T-helper 2 cell treated with Interferon-gamma antibody and Interleukin-4, amounts not matched to agents 5 μg/mL and 100 μg/mL, for 36 hours (primary cell): ENCODE measurements at regions not wholly inside any gene's neighbourhood (a gene's known extent, or its start where the extent isn't known, plus 50 kb on each side); places are given as distances from the start of the nearest gene placed in this dataset.

Experiments used
- DNase-seq: peaks from one replicate; pipeline ENCODE4 v3.0.0; 2021; ENCODE audit warnings: low spot score
- H3K27ac Mint-ChIP-seq: one replicate; pipeline ENCODE4 v1.8.0; 2021; ENCODE audit warnings: mild to moderate bottlenecking, mixed read lengths
- H3K27me3 Mint-ChIP-seq: one replicate; pipeline ENCODE4 v1.8.0; 2021; ENCODE audit warnings: low read depth, mixed read lengths
- H3K36me3 Mint-ChIP-seq: one replicate; pipeline ENCODE4 v1.8.0; 2021; ENCODE audit warnings: low read depth, mixed read lengths
- H3K4me1 Mint-ChIP-seq: one replicate; pipeline ENCODE4 v1.8.0; 2021; ENCODE audit warnings: low read depth, mixed read lengths
- H3K4me3 Mint-ChIP-seq: one replicate; pipeline ENCODE4 v1.8.0; 2022; ENCODE audit warnings: mild to moderate bottlenecking, moderate library complexity, mixed read lengths
- H3K9me3 Mint-ChIP-seq: one replicate; pipeline ENCODE4 v1.8.0; 2021; ENCODE audit warnings: mixed read lengths

DNA sequence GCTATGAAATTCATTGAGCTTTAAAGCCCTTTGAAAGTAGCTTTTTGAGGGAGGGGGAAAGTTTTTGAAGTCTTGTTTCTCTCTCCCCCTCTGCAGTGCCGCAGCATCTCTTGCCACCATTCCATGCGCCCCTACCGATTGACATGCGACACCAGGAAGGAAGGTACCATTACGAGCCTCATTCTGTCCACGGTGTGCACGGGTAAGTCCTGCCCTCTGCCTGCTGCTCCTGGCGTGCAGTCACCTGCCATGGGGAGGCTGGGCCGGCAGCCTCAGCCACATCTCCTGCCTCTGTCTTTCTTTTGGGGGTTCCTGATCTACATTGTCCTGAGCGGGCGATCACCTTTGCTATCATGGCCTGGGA, 191.6 kb downstream of the GLI2 start:
- H3K4me3 Mint-ChIP-seq = no peak overlapping the region
- no peaks in the 10 kb centered on the region for H3K4me1 Mint-ChIP-seq
- no peaks in the 10 kb centered on the region for H3K36me3 Mint-ChIP-seq
- H3K27me3 Mint-ChIP-seq = no peaks in the 10 kb centered on the region
- DNase-seq = no peak
- no peaks in the 10 kb centered on the region for H3K9me3 Mint-ChIP-seq
- H3K27ac Mint-ChIP-seq = no peak overlapping the region

GRCh38 chr2:120929829-120930228, 194.2 kb downstream of the GLI2 start:
- no peak overlapping the region for H3K4me3 Mint-ChIP-seq
- no peak for DNase-seq

DNA sequence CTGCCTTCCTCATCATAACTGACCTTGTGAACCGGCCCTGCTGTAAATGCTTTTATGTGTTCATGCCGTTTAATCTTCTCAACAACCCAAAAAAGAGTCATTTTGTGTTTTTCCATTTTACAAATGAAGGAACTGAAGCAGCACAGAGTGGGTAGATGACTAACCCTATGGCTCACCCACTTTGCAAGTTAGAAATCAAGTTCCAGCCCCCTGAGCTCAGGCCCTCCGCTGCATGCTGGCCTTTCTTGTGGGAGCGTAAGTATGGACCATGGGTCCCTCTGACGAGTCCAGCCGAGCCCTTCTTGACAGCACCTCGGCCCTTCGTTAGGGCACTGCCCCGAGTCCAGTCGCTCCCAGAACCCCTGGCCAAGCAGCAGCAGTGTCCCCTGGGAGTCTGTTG, 194.6 kb downstream of the GLI2 start:
- Mint-ChIP-seq H3K4me1 (no peaks in the 10 kb centered on the region), H3K27me3 (no peaks in the 10 kb centered on the region), H3K27ac (no peak overlapping the region), H3K4me3 (no peak overlapping the region), H3K9me3 (no peaks in the 10 kb centered on the region), H3K36me3 (no peaks in the 10 kb centered on the region)
- no peak for DNase-seq

More at GRCh38 chr2:120929829-120930228, 194.2 kb downstream of the GLI2 start:
- Mint-ChIP-seq H3K9me3 (no peaks in the 10 kb centered on the region), H3K4me1 (no peaks in the 10 kb centered on the region), H3K36me3 (no peaks in the 10 kb centered on the region), H3K27ac (no peak overlapping the region), H3K27me3 (no peaks in the 10 kb centered on the region)

- Mint-ChIP-seq H3K4me3 (no peak overlapping the region), H3K4me1 (no peaks in the 10 kb centered on the region), H3K36me3 (no peaks in the 10 kb centered on the region), H3K27me3 (no peaks in the 10 kb centered on the region), H3K27ac (no peak overlapping the region), H3K9me3 (no peaks in the 10 kb centered on the region)
- DNase-seq = no peak
These were observed 195.2 kb downstream of the GLI2 start for GRCh38 chr2:120930864-120931263.

DNA sequence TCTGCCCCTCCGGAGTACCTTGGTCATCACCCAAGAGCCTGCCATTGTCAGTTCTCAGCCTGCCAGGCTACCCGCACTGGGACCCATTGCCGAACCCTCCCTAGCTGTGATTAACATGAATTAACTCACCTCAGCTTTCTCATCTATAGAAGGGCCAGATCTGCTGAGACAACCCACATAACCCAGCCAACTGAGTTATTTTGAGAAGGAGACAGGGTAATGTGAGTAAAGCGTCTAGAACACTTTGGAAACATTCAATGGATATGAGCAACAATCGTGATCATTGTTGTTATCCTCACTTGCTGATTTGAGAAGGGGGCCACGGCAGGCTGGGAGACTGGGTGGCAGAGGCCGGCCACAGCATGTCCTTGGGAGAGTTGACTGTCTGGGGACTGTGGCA, 196.8 kb downstream of the GLI2 start:
- Mint-ChIP-seq H3K36me3 (no peaks in the 10 kb centered on the region), H3K27ac (no peak overlapping the region), H3K4me1 (no peaks in the 10 kb centered on the region), H3K4me3 (no peak overlapping the region), H3K9me3 (no peaks in the 10 kb centered on the region), H3K27me3 (no peaks in the 10 kb centered on the region)
- no peak for DNase-seq

GRCh38 chr2:120932881-120933280, 197.2 kb downstream of the GLI2 start:
- Mint-ChIP-seq H3K4me3 (no peak overlapping the region), H3K36me3 (no peaks in the 10 kb centered on the region)

GRCh38 chr2:120933693-120934573, 198.3 kb downstream of the GLI2 start:
- Mint-ChIP-seq H3K4me3 (no peak overlapping the region), H3K27me3 (no peaks in the 10 kb centered on the region), H3K27ac (no peak overlapping the region), H3K4me1 (no peaks in the 10 kb centered on the region), H3K36me3 (no peaks in the 10 kb centered on the region), H3K9me3 (no peaks in the 10 kb centered on the region)
- no peak for DNase-seq

More at GRCh38 chr2:120932881-120933280, 197.2 kb downstream of the GLI2 start:
- no peak for DNase-seq
- Mint-ChIP-seq H3K27ac (no peak overlapping the region), H3K27me3 (no peaks in the 10 kb centered on the region), H3K4me1 (no peaks in the 10 kb centered on the region), H3K9me3 (no peaks in the 10 kb centered on the region)

- H3K27ac Mint-ChIP-seq = no peak overlapping the region
- no peak overlapping the region for H3K4me3 Mint-ChIP-seq
- no peak for DNase-seq
These were observed 199.1 kb downstream of the GLI2 start for GRCh38 chr2:120934574-120935338.

DNA sequence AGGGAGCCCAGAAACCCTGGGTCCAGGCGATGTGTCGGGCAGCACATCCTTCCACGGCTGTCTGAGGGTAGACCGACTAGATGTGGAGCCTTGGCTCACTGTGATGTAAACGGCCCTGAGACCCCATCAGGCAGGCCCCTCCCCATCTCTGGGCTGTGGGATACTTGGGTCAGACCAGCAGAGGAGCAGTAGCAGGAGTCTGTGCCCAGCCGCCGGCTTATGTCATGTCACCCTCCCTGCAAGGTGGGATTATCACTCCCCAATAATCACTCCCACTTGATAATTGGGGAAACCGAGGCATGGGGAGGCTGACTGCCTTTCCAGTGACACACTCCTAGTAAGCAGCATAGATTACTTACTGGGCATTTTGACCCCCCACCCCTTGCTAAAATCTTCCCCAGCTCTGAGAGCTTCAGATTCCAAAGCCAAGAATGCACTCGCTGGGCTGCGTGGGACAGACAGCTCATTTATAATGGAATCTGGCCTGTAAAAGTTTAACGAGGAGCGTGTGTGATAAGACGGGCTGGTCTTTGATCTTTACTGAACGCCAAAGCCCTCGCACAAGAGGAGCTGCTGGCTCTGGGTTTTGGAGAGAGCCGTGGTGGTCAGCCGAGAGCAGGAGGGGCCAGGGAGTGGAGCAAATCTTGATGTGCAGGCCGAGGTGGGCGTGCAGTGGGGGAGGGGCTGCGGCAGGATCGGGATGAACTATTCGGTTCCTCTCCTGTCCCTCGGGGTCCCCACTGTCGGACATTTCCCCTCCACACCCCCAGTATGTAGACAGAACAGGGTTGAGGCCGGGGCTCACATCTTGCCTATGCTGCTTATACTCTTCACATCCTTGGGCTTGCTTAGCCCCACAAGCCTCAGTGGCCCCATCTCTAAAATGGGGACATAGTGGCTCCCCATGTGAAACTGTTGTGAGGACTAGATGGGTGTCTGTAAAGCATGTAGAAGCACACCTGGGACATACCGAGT, 200.0 kb downstream of the GLI2 start:
- no peak for DNase-seq
- no peaks in the 10 kb centered on the region for H3K27me3 Mint-ChIP-seq
- H3K36me3 Mint-ChIP-seq = no peaks in the 10 kb centered on the region
- H3K4me1 Mint-ChIP-seq = no peaks in the 10 kb centered on the region
- no peak overlapping the region for H3K27ac Mint-ChIP-seq
- no peaks in the 10 kb centered on the region for H3K9me3 Mint-ChIP-seq
- H3K4me3 Mint-ChIP-seq = no peak overlapping the region

More at GRCh38 chr2:120934574-120935338, 199.1 kb downstream of the GLI2 start:
- Mint-ChIP-seq H3K4me1 (no peaks in the 10 kb centered on the region), H3K9me3 (no peaks in the 10 kb centered on the region), H3K36me3 (no peaks in the 10 kb centered on the region), H3K27me3 (no peaks in the 10 kb centered on the region)

GRCh38 chr2:120936476-120937334, 201.0 kb downstream of the GLI2 start:
- Mint-ChIP-seq H3K4me3 (no peak overlapping the region), H3K27me3 (no peaks in the 10 kb centered on the region), H3K27ac (no peak overlapping the region), H3K9me3 (no peaks in the 10 kb centered on the region), H3K36me3 (no peaks in the 10 kb centered on the region), H3K4me1 (no peaks in the 10 kb centered on the region)
- no peak for DNase-seq

DNA sequence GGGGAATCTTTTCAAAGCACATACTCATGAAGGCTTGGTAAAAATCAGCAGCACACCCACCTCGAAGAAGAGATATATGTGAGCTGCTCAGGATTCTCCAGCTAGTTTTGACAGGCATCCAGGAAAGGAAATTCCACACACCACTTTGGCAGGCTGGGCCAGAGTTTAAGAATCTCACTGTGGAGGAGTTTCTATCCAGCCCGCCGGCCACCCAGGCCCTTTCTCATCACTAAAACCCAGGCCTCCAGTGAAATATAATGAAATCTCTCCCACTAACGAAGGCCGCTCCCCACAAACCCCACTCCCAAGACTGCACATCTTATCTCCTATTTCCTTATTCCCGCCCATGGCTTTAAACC, 202.0 kb downstream of the GLI2 start:
- no peak for DNase-seq
- no peak overlapping the region for H3K4me3 Mint-ChIP-seq
- H3K27ac Mint-ChIP-seq = no peak overlapping the region
- H3K27me3 Mint-ChIP-seq = no peaks in the 10 kb centered on the region
- H3K36me3 Mint-ChIP-seq = no peaks in the 10 kb centered on the region
- peaks cover under 1% of the 10 kb centered on the region for H3K9me3 Mint-ChIP-seq
- no peaks in the 10 kb centered on the region for H3K4me1 Mint-ChIP-seq

- Mint-ChIP-seq H3K4me1 (no peaks in the 10 kb centered on the region), H3K27me3 (no peaks in the 10 kb centered on the region), H3K27ac (no peak overlapping the region), H3K9me3 (peaks cover 3% of the 10 kb centered on the region), H3K4me3 (no peak overlapping the region), H3K36me3 (no peaks in the 10 kb centered on the region)
- DNase-seq = no peak
These were observed 202.5 kb downstream of the GLI2 start for GRCh38 chr2:120938045-120938771.
